ENCODE measurements at regions not wholly inside any gene's neighbourhood (a gene's known extent, or its start where the extent isn't known, plus 50 kb on each side); places are given as distances from the start of the nearest gene placed in this dataset.

- no peak for FAIRE-seq
Observed at GRCh38 chr14:65926935-65927700, 514.6 kb downstream of the FUT8 start.

GRCh38 chr14:65927931-65928356 is 515.4 kb downstream of the FUT8 start:
- FAIRE-seq: no peak
- DNase-seq (ENCODE audit: insufficient read length, low spot score): no peak

More at GRCh38 chr14:65926935-65927700, 514.6 kb downstream of the FUT8 start:
- no peak for DNase-seq (ENCODE audit: insufficient read length, low spot score)

GRCh38 chr14:65928995-65929394 is 516.5 kb downstream of the FUT8 start:
- FAIRE-seq (no peak), DNase-seq (ENCODE audit: insufficient read length, low spot score) (no peak)

GRCh38 chr14:65933400-65934069 is 521.0 kb downstream of the FUT8 start:
- FAIRE-seq (no peak), DNase-seq (ENCODE audit: insufficient read length, low spot score) (no peak)

- no peak for FAIRE-seq
- no peak for DNase-seq (ENCODE audit: insufficient read length, low spot score)
Observed at GRCh38 chr14:65934070-65934435, 521.5 kb downstream of the FUT8 start.

- FAIRE-seq (no peak), DNase-seq (ENCODE audit: insufficient read length, low spot score) (no peak)
Observed at GRCh38 chr14:65936342-65936975, 523.9 kb downstream of the FUT8 start.

GRCh38 chr14:65937079-65937959 is 524.8 kb downstream of the FUT8 start:
- DNase-seq (ENCODE audit: insufficient read length, low spot score) (no peak), FAIRE-seq (no peak)

GRCh38 chr14:65937960-65938316 is 525.4 kb downstream of the FUT8 start:
- FAIRE-seq: no peak
- no peak for DNase-seq (ENCODE audit: insufficient read length, low spot score)

GRCh38 chr14:65938738-65939137 is 526.2 kb downstream of the FUT8 start:
- FAIRE-seq (no peak), DNase-seq (ENCODE audit: insufficient read length, low spot score) (no peak)

GRCh38 chr14:65939184-65939583 is 526.7 kb downstream of the FUT8 start:
- FAIRE-seq: no peak

GRCh38 chr14:65940056-65940735 is 527.7 kb downstream of the FUT8 start:
- DNase-seq (ENCODE audit: insufficient read length, low spot score) (no peak), FAIRE-seq (no peak)

More at GRCh38 chr14:65939184-65939583, 526.7 kb downstream of the FUT8 start:
- no peak for DNase-seq (ENCODE audit: insufficient read length, low spot score)

- no peak for FAIRE-seq
- DNase-seq (ENCODE audit: insufficient read length, low spot score): no peak
Observed at GRCh38 chr14:65941091-65941490, 528.6 kb downstream of the FUT8 start.

GRCh38 chr14:65943150-65943549 is 530.6 kb downstream of the FUT8 start:
- FAIRE-seq: no peak
- DNase-seq (ENCODE audit: insufficient read length, low spot score): no peak

- DNase-seq (ENCODE audit: insufficient read length, low spot score): no peak
- FAIRE-seq: no peak
Observed at GRCh38 chr14:65943916-65944410, 531.4 kb downstream of the FUT8 start.

GRCh38 chr14:65945327-65945726 is 532.8 kb downstream of the FUT8 start:
- FAIRE-seq: no peak
- no peak for DNase-seq (ENCODE audit: insufficient read length, low spot score)

GRCh38 chr14:65946494-65946893 is 534.0 kb downstream of the FUT8 start:
- no peak for FAIRE-seq
- no peak for DNase-seq (ENCODE audit: insufficient read length, low spot score)

GRCh38 chr14:65948302-65948701 is 535.8 kb downstream of the FUT8 start:
- no peak for FAIRE-seq

GRCh38 chr14:65949711-65950516 is 536.3 kb upstream of the CCDC196 start:
- FAIRE-seq: peak; percentile 71
- DNase-seq (ENCODE audit: insufficient read length, low spot score): no peak

More at GRCh38 chr14:65948302-65948701, 535.8 kb downstream of the FUT8 start:
- DNase-seq (ENCODE audit: insufficient read length, low spot score): no peak

GRCh38 chr14:65954942-65955341 is 531.2 kb upstream of the CCDC196 start:
- no peak for DNase-seq (ENCODE audit: insufficient read length, low spot score)
- no peak for FAIRE-seq

All from GM19239 (cell line).